ENCODE measurements at regions not wholly inside any gene's neighbourhood (a gene's known extent, or its start where the extent isn't known, plus 50 kb on each side); places are given as distances from the start of the nearest gene placed in this dataset.

DNA sequence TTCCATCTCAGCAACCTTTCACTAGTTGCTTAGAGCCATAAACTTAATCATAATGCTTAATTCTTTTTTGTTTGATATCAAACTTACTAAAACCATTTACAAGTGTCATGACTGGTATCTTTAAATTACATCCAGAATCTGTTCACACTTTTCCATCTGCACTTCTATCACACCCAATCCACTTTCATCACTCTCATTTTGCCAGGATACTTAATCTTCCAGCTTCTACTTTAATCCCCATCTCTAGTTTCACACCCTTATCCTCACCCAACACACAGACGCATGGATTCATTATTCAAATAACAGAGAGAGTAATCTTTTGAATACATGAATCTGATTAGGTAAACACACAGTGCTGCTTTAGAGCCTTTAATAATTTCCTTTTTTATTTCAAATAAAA, 828.4 kb downstream of the HACE1 start:
- intact Hi-C loops (cut with micrococcal nuclease) = no loop called here
- ATAC-seq (no peak), DNase-seq (no peak)

DNA sequence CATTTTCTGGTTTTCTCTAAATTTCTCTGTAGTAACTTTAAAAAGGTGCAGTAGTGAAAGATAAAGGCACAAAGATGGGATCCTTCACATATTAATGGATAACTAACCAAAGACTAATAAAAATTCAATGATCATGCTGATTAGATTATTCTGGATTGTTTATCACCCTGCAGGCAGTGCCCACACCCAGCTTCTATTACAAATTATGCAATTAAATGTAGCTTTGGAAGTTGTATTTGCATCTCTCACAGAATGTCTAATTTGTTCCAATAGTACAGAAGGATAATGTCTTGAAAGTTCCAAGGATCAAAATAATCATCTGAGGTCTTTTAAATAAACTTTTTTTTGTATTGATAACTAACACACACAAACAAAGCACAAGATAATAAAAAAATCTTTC, 837.6 kb downstream of the HACE1 start:
- intact Hi-C loops (cut with micrococcal nuclease) = no loop called here
- DNase-seq = no peak

DNA sequence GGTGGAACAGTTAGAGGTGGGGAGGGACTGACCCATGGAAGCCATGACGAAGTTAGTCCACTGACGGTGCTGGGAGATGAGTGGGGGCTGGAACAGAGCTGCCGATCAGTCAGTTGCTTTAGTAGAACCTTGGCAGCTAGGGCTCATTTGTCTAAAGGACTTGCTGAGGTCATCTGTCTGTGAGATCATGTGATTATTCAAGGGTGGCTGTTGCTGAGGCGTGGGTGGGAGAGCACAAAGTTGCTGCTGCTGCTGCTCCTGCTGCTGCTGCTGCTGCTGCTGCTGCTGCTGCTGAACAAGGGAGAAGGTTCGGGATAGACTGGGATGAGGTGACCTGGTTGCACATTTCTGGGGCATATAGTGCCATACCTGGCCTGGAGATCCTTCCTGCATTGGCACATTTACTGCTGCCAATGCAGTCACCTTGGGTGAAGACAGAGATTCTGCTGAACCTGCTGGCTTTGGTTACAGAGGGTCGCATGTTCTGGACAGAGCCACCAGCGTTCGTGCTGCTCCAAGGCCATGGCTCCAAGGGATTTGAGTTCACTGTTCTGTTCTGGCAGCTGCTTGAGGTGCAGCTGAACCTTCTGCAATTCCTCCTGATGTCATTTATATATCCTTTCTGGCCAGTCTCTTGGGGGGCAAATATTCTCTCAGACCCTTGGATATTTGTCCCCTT, 840.5 kb downstream of the HACE1 start:
- DNase-seq = no peak
- intact Hi-C loops (cut with micrococcal nuclease) = no loop called here
- no peak for ATAC-seq

More for the DNA sequence above, 837.6 kb downstream of the HACE1 start:
- no peak for ATAC-seq

DNA sequence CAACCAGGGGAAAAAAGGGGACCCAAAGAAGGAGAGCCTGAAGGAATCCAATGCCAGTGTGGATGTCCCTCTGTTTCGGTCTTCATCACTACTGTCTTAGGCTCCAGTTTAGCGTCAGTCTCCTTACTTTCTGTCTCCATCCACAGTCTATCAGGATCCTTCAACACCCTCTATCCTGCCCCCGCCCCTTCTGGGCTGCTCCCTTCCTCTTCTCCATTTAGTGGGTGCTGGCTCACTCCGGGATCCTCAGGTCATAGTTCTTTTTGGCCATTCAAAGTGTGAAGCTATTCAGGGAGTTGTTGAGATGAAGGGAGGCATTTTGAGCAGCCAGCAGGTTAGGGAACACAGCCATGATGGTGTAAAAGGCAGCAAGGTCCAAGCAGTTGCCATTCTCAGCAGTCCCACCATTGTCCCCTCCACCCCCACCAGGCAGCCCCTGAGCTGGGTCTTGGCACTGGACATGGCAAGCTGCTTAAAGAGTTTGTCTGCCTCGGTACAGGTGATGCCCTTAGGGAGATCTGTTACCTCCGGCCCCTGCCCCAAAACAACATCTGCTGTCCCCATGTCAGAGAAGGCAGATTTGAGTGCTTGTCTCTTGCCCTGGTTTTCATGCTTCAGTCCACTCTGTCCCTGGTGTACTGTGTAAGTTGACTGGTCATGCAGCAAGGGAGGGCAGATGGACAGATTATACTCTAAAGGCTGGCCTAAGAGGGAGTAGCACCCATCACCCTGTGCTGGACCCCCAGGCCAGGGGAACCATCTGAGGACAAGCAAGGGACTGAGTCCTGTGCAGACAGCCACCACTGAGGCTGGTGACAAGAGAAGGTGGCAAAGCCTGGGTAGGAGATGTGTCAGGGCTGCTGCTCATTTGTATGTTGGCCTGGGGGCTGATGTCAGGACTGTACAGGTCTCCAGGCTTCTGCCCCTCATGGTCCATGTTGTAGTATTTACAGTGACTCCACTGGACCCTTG, 842.0 kb downstream of the HACE1 start:
- DNase-seq (no peak), ATAC-seq (no peak)
- intact Hi-C loops (cut with micrococcal nuclease) = no loop called here

DNA sequence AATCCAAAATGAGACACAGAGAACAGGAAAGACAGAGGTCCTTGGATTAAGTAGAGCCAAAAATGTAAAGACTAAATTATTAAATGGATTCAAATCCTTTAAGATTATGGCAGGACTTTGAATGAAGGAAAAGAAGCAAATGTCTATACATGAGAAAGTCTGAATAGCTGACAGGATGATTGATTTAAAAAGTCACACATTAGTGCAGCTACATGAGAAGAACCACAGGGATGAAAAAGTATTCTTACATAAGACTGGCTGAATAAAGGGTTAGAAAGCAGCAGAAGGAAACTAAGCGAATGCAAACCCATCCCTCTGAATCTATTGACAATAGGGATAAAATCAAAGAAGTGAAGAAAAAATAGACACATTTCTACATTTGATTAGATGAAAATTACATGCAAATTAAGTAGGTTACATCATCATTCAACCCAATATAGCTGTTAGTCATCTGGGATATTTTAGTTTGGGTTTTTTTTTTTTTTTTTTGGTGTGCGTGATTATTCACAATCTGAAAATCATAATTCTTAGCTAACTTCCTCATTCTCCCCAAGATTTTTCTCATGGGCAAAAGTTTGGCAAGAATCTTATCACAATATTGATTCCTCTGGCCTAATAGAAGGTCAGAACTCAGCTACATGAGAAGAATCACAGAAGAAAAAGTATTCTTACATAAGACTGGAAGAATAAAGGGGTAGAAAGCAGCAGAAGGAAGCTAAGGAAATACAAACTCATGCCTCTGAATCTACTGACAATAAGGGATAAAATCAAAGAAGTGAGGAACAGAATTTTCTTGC, 845.4 kb downstream of the HACE1 start:
- intact Hi-C loops (cut with micrococcal nuclease) = no loop called here

DNA sequence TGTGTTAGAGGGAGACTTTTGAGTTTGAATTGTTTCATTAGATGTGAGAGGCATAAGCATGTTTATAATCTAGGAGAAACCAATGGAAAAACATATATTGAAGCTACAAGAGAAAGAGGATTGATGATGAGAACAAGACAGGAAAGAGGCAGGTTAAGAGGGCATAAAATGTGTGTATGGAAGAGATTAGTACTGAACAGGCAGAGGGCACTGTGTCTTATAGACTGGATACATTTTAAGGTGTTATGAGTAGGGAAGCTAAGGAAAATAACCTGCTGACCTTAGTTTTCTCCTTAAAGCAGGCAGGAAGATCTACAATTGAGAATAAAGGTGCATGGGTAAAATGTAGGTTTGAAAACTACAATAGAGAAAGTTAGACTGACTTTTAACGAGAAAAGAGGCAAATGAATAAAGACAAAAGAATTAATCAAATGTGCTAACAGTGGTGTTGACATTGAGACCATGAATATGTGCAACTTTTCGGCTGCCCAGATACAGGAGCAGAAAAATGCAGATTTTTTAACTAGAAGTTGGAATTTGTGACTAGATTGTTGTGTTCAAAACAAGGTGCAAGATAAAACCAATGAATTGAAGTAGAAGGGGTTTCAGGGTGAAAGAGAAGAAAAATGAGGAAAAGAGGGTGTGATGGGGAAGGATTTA, 846.3 kb downstream of the HACE1 start:
- DNase-seq (no peak), ATAC-seq (no peak)
- intact Hi-C loops (cut with micrococcal nuclease) = no loop called here

More for the DNA sequence above, 845.4 kb downstream of the HACE1 start:
- ATAC-seq (no peak), DNase-seq (no peak)

DNA sequence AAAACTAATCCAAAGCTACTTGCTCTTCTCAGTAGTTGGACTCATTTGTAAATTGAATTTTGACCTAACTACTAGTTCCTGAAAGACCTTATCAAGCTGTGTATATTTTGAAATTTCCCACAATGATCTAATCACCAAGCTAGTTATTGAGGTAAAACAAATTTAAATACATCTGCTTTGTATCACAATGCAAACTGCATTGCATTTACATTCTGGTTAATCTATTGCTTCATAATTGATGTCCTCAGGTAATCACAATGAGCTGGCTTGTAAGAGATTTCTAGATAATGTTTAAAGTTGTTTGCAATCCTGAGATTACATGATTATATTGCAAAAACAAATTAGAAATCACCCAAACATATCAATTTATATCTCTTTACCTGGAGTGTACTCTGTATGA, 848.8 kb downstream of the HACE1 start:
- ATAC-seq = no peak

DNA sequence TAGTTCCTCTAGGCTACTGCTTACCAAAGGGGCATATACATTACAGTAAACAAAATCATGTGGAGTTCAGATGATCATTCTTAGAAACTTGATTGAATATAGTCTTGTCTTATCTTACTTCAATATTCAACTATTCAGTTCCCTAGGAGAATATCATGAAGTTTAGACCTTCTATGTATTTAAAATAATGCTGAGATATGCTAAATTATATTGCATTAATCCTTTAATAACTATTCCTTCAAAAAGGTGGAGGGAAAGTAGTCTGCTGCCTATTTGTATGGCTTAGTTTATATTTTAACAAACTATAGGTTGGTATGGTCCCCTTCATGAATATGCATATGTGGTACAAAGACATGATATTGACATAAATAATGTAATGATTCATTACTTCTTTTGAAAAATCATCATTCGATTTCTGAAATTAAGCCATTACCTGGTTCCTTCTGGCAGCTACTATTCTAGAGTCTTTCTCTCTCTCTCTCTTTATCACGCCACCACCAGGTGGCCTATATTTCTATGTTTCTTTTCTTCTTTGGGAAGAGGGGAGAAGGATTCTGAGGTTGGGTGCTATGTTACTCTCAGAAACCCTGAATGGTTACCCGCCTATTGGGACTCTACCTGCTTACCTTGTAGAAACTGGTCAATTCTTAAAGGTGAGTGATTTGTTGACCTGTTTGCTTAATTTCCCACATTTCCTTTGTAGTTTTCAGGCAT, 855.8 kb downstream of the HACE1 start:
- no peak for ATAC-seq
- intact Hi-C loops (cut with micrococcal nuclease) = no loop called here
- no peak for DNase-seq

More for the DNA sequence above, 848.8 kb downstream of the HACE1 start:
- intact Hi-C loops (cut with micrococcal nuclease) = no loop called here
- no peak for DNase-seq

DNA sequence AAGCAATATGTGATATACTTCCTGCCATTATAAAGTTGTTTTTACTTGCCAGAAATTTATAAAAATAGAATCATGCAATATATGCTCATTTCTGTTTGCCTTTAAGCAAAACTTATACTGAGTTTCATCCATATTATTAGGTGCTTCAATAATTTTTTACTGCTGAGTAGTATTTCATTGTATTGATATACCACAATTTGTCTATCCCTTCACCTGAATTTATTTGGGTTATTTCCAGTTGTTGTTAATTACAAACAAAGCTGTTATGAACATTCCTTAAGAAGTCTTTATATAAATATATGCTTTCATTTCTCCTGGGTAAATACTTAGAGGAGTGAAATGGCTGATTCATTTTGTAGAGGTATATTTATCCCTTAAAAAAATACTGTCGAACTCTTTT, 864.1 kb downstream of the HACE1 start:
- ATAC-seq (no peak), DNase-seq (no peak)
- intact Hi-C loops (cut with micrococcal nuclease) = no loop called here

DNA sequence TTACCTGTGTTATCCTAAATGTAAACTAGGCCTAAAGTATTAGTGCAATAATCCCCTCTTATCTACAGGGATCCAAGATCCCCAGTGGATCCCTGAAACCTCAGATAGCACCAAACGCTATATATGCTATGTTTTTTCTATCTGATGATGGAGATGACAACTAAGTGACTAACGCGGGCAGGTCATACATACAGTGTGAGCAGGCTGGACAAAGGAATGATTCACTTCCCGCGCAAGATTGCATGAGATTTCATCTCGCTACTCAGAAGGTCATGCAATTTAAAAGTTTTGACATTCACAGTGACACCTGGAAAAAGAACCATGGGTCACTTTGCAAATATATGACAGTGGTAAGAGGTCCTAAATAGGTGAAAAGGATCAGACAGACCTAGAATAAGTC, 875.9 kb downstream of the HACE1 start:
- DNase-seq (no peak), ATAC-seq (no peak)
- intact Hi-C loops (cut with micrococcal nuclease) = no loop called here

DNA sequence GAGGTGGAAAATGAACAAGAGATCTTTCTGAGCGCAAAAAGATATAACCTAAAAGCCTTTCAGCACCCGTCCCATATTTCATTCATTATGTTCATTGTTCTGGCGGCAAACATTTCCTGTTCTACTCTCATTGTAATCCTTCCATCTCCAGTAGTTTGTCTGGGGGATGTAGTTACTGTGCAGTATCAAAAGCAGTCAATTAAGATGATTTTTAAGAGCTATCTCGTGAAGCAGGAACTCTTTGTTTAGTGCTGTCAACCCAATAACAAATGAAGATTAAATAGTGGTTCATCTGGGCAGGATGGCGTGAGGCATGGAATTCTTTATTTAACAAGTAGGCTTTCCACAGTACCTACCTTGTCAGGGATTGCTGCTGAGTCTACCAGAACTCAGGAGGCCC, 876.7 kb downstream of the HACE1 start:
- DNase-seq (no peak), ATAC-seq (no peak)
- intact Hi-C loops (cut with micrococcal nuclease) = no loop called here

DNA sequence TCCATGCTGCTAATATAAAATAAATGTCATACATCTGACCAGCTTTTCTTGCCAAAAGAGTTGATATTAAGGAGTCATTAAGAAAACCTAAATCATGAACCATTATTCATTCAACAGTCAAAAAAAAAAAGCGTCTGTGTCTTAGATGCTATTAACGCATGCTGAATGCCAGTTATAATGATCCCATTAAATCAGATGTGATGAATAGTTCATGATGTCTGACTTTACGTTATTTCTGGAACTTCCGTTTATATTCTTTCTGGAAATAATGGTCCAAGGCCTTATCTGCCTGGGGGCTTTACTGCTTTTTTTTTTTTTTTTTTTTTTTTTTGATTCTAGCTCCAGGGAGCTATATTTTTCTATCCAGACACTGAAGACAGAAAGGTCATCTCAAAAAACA, 877.1 kb downstream of the HACE1 start:
- DNase-seq (no peak), ATAC-seq (no peak)
- intact Hi-C loops (cut with micrococcal nuclease) = no loop called here

DNA sequence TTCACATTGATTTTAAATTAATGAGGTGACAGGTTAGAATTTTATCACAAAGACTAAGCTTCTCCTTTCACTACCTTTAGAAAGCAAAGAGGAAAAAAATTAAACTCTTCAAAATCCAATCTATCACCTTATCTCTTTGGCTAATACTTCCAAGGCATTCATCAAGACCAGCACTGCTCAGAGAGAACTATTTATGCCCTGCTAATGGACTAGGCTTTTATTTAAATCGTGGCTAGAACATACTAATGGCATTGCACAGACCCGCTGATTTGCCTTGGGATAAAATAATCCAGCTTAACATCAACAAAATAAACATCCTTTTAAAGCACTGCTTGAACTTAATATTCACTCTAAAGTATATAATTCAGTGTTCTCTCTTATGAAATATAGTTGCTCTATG, 880.4 kb downstream of the HACE1 start:
- ATAC-seq (no peak), DNase-seq (no peak)
- intact Hi-C loops (cut with micrococcal nuclease) = no loop called here

DNA sequence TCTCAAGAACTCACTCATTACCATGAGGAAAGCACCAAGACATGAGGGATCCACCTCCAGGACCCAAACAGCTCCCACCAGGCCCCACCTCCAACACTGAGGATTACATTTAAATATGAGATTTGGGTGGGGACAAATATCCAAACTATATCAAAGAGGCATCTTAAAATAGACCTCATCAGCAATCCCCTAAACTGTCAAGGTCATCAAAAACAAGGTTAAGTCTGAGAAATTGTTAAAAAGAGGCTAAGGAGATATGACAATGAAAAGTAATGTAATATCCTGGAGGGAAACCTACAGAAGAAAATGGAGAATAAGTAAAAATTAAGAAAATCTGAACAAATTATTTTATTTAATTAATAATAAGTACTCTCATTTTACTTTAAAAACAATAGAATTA, 922.3 kb downstream of the HACE1 start:
- ATAC-seq = no peak

DNA sequence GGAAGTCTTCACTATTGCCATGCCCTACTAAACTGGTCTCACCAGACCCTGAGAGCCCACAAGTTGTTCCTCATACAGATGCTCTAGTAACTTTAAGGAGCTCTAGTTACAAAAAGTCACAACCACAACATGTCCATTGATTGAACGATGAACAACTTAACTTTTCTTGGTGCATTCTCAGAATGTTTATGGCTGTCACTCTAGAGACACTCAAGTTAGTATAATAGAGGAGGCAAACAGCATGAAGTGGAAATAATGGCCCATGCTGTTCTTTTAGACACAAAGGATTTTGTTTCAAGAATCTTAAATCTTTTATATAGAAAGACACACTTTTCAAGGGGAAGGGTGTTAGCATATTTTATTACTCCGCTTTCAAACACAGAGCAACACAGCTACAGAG, 934.4 kb downstream of the HACE1 start:
- DNase-seq = no peak
- no peak for ATAC-seq
- intact Hi-C loops (cut with micrococcal nuclease) = no loop called here

More for the DNA sequence above, 922.3 kb downstream of the HACE1 start:
- no peak for DNase-seq
- intact Hi-C loops (cut with micrococcal nuclease) = no loop called here

DNA sequence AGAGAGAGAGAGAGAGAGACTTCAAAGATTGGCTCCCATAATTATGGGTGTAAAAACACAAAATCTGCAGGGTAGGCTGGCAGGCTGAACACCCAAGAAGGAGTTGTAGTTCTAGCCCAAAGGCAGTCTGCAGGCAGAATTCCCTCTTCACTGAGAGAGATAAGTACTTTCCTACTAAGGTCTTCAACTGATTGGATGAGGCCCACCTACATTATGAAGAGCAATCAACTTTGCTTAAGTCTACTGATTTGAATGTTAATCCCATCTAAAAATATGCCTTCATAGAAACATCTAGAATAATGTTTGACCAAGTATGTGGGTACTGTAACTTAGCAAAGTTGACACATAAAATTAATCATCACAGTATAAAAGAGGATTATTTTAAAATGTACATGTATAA, 949.7 kb downstream of the HACE1 start:
- ATAC-seq (no peak), DNase-seq (no peak)
- intact Hi-C loops (cut with micrococcal nuclease) = no loop called here

DNA sequence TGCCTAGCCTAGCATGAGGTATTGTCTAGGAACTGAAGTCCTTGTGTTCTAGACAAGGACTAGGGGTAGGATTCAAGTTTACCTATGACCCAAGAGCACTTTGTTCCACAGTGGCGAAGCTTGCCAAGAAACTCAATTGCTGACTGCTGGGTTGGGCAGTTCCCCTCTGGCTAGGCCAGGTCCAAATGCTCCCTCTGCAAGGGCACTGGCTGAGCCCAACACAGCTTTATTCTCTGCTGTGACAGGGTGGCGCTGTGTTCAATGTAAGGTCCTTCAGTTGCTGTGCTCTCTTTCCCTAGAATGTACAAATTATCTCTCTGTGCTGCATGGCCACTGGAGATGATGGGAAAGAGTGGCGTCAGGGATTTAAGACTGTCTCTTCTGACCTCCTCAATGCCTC, 950.8 kb downstream of the HACE1 start:
- ATAC-seq = no peak
- DNase-seq = no peak
- intact Hi-C loops (cut with micrococcal nuclease) = no loop called here

DNA sequence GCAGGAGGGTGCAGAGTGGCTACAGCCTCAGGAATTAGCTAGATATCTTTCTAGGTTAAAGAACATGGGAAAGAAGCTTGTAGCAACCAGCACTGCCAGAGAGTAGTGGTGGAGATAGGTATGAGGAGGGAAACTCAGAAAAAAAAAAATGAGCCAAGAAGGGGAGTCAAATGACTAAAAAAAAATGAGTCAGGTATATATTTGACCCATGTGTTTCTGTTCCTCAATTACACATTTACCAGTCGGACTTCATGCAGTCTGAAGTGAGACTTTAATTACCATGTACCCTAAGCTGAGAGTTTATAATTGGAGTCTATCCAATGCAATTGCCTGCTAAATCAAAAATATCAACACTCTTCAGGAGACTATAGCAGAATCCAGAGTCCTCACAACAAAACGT, 964.6 kb downstream of the HACE1 start:
- ATAC-seq = no peak
- intact Hi-C loops (cut with micrococcal nuclease) = no loop called here
- DNase-seq = no peak

DNA sequence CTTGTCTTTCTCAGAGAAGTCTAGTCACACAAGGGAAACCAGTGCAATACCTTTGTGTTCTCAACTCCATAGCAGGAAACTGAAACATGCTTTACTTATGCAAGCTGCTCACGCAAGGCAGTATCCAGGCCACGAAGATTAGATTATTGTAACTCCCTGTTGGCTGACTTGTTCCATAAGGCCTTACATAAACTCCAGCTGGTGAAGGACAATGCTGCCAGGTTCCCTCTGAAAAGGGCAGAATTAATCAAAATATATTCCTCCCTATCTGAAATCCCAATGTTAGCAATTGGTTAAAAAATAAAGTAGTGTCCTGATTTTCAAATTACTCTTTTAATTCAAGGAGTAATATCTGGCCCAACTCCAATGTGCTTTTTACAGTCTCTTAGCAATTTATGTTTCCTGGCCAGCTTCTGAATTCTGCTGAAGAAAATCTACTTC, 966.6 kb downstream of the HACE1 start:
- DNase-seq (no peak), ATAC-seq (peak; percentile 85)
- intact Hi-C loops (cut with micrococcal nuclease) = no loop called here
